ENCODE measurements at regions not wholly inside any gene's neighbourhood (a gene's known extent, or its start where the extent isn't known, plus 50 kb on each side); places are given as distances from the start of the nearest gene placed in this dataset.

GRCh38 chr5:61894046-61894445, 412.0 kb upstream of the KIF2A start:
- TF ChIP-seq POLR2A (IDR thresholded peaks at IDR 0.05): no peak
- TF ChIP-seq, protein P1, sequence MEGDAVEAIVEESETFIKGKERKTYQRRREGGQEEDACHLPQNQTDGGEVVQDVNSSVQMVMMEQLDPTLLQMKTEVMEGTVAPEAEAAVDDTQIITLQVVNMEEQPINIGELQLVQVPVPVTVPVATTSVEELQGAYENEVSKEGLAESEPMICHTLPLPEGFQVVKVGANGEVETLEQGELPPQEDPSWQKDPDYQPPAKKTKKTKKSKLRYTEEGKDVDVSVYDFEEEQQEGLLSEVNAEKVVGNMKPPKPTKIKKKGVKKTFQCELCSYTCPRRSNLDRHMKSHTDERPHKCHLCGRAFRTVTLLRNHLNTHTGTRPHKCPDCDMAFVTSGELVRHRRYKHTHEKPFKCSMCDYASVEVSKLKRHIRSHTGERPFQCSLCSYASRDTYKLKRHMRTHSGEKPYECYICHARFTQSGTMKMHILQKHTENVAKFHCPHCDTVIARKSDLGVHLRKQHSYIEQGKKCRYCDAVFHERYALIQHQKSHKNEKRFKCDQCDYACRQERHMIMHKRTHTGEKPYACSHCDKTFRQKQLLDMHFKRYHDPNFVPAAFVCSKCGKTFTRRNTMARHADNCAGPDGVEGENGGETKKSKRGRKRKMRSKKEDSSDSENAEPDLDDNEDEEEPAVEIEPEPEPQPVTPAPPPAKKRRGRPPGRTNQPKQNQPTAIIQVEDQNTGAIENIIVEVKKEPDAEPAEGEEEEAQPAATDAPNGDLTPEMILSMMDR (IDR thresholded peaks at IDR 0.05): no peak
